HPDE6-E6E7 (cell line): ENCODE measurements at regions not wholly inside any gene's neighbourhood (a gene's known extent, or its start where the extent isn't known, plus 50 kb on each side); places are given as distances from the start of the nearest gene placed in this dataset.

Experiments
- DNase-seq: peaks from one replicate; pipeline ENCODE4 v3.0.0; 2011; ENCODE audit warnings: missing footprints; ENCODE audit errors: extremely low spot score

DNA sequence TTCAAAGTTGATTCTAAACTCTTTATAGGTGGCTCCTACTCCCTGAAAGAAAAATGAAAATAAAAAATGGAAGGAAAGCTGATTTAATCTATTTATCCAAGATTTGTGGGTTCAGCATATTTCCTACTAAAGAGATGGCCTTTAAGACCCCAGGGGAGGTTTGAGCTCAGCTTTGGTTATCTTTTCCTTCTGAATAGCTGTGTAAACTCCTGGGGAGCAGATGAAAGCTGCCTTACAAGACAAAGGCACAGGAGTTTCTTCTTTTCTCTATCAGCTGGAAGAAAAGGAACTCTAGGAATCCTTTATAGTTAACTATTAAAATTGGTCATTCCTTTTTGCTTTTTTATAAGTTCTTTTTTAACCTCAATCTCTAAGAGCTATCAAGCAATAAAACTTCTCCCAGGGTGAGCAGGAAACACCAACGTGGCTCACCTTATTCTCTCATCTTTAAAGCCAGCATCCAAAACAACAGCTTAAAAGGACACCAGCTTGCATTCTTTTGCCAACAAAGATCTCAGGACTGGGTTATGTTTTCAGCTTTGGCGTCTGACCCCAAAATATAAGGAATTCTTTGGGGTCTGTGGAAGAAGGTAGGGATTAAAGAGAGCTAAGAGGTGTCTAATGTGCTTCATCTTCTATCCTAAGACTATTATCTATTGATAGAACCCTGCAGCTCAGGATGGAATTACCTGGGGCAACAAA lies 371.7 kb upstream of the KITLG start:
- no peak for DNase-seq

DNA sequence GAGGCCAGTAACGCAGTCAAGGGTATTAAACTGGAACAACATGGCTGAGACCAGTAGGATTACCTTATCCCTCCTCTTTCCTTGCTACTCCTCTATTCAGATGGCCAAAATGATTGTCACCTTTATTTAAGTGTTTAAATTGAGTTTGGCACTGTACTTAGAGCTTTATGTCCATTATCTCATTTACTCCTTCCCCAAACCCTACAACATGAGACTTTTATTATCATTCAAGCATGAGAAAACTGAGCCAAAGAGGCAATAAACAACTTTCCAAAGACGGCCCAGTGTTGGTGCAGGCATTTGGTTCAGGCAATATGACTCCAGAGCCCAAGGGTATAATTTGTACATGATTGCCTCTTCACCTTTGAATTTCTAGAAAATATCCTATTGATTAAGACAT lies 370.9 kb upstream of the KITLG start:
- no peak for DNase-seq

DNA sequence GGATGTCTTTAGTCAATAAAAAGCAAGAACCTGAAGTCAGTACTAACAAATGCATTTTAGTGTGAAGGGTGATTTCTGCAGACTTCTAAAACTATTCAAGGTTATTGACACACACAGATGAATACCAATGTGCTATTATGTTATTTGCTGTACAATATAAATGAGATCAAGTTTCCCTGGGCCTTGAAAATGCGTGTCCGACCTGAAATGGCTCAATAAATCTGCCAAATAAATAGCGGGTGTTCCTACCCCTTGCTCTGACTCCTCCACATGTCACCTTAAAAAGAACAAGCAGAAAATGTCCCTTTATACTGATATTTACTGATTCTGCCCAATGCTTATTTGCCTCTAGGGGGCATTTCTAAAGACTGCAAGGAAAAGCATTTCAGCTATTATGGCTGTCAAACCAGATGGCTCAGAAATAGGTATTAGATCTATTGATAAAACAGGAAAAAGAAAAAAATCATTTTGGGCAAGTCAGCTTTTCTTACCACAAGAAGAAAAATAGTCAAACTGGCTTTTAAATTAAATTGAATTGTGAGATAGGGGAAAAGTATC lies 367.3 kb upstream of the KITLG start:
- DNase-seq = no peak

DNA sequence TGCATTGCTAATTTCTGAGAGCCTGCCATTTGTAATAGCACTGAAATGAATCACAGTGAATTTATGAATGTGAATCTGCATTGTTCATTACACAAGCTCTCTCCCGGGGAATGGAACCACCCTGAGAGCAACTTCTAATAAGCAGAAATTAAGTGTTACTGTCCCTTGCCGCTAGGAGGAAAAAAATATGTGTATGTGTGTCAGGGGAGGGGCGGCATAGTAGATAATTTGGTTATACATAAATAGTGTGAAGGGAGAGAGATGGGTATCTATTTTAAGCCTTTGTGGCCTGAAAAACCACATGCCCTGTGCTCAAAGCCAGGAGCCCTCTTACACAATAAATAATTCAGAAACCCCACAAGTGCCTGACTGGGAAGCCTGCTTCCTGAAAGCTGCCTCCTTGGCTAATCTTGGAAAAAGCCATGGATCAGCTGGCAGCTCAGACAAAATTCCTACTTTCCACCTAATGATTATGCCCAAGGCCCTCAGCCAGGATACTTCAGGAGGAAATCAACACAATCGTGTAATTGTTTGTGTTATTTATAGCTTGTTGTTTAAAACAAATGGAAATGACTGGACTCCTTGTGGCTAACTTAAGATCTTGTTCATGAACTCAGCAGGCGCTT lies 366.2 kb upstream of the KITLG start:
- DNase-seq = no peak

DNA sequence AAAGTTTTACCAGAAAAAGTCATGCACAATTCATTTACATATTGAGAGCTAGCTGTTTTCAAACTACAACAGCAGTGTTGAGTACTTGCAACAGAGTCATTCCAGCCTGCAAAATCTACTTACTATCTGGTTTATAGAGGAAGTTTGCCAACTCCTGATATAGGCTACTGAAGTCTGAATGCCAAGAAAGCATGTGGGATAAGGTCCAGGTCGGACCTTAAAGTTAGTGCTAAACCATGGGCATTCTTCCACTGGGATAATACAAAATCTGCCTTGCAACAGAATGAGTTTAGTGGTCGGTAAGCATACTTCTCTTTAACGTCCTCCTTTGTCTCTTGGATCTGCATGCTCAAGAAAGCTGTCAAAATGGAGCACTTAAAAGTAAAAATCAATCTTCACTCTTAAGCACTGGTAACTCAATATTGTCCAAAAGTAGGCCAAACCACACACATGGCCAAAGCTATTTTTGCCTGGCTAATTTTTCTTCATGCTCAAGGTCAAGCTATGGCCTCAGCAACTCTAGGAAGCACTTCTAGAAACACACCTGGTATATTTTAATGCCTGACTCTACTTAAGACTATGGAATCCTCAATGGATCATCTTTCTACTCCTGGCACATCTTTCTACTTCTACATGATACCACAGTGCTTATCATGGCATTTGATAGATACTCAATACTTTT lies 364.9 kb upstream of the KITLG start:
- no peak for DNase-seq

DNA sequence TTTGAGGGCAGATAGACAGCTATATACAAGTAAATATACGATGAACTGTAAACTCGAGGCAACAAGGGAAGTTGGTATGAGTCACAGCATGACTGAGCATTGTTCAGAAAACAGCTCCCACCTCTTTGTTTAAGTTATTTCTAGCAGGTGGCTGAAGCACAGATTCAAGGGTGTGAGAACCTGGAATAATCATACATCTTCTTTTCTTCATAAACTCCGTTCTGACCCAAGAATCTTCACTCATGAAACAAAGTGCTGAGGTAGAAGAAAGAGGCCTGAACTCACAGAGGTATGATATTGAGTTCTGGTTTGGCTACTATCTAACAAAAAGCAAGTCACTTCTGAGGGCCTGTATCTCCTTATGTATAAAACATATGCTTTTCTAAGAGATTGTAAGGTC lies 364.1 kb upstream of the KITLG start:
- DNase-seq = peak; percentile 39

DNA sequence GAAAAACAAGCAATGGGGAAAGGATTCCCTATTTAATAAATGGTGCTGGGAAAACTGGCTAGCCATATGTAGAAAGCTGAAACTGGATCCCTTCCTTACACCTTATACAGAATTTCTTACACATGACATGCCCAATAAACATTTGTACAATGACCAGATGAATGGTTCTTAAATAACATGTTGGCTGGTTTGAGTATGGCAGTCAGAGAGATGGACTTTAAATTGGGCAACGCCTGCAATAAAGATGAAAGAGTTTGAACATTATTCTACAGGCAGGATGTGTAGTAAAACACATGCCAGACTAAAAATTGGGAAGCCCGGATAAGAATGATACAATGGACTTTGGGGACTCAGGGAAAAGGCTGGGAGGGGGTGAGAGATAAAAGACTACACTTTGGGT lies 360.6 kb upstream of the KITLG start:
- DNase-seq = no peak

DNA sequence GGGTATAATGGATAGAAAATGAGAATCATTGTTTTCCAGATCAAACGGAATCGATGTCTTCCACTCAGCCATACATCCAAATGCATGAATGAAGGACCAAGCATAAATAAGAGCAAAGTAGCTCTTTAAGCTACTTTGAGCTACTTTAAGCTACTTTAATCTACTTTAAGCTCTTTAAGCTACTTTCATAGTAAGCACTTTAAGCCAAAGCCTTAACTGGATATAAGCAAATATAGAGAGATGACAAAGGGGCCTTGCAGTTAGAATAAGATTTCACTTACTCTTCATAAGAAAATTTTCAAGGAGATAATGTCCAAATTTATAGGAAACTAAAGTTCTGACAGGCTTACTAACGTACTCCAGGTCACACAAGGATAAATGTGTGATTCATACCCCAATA lies 355.6 kb upstream of the KITLG start:
- no peak for DNase-seq

DNA sequence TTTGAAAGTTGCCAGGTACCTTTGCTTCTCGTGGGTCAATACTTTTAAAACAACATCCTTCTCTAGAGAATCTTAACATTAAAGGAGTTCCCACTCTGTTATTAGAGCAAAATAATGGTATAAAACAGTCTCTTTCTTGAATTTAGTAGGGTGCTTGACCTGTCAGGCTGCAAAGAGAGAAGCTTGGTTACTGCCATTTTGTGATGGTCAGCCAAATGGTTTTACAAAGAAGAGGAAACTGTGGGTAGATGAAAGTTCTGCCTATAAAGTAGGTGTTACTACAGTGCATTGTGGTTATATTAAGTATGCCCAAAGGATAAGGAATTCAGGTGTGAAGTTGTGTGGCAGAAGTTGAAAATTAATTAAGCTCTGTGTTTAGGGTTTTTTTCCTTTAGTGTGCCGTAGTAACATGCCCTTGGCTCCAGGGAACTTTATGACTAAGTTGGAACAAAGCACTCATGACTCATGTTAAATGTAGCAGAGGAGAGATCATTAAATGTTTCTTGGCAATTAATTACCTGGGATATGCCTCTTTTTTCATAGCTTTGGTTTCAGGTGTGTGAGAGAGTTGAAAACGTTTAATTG lies 354.0 kb upstream of the KITLG start:
- DNase-seq = peak; percentile 58

DNA sequence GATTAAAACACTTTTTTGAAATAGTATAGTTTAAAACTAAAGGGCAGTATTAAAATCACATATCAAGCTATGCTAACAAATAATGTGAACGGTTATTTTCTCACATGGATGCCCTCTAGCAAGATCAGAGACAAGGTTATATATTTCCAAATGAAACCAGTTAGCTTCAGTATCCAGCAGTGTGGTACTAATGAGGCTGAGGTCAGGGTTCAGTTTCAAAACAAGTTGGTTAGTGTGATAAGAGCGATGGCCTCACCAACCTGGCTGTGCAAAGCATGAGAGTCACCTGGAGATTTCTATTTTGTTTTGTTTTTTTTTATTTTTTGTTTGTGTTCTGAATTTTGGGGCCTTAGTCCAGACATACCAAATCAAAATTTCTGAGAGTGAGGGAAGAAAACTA lies 352.2 kb upstream of the KITLG start:
- DNase-seq = no peak

DNA sequence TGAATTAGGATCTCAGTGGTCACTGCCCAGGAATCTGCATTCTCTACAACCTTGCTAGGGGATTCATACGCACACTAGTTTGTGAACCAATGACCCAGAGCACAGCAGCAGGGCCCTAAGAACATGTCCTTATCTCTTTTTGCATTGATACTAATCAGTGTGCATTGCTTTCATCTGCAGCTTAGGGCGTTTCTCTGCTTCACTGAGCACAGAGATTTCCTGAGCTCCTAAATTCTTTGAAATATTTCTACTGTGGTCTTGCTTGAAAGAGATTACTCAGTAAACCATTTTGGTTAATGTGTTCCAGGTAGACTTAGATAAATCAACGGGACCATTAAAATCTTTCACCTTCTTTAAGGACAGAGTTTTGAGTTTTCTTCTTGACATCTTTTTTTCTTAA lies 351.3 kb upstream of the KITLG start:
- no peak for DNase-seq

DNA sequence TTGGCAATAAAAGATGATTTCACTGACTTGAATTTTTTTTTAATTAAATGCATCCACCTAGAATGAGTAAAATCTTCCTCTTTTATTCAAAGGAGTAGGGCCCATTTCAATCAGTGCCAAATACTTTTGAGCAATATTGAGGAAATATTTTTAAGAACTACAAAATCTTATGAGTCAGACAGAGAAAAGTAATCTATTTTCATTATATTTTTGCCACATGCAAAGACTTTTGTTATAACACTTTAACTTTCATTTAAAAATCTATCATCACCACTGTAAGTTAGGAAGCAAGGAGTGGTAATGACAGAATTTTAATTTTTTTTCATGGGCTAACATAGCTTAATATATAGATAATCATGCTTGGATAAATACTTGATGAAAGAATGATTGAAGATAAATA lies 345.2 kb upstream of the KITLG start:
- DNase-seq = no peak

DNA sequence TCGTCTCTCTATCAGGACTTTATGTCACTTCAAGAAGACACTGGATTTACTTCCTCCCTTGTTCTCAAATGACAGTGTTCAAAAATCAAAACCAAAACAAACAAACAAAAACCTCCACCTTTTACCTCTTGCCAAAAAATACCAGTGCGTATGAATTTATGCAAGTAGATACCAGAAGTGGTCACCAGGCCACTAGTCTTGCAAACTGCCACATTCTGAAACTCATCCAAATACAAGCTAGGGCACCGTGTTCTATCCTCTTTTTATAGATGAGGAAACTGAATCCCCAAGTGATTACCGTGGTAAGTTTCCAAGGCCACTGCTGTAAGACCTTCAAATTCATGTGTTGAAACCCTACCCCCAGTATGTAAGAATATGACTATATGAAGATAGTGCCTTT lies 343.9 kb upstream of the KITLG start:
- no peak for DNase-seq

DNA sequence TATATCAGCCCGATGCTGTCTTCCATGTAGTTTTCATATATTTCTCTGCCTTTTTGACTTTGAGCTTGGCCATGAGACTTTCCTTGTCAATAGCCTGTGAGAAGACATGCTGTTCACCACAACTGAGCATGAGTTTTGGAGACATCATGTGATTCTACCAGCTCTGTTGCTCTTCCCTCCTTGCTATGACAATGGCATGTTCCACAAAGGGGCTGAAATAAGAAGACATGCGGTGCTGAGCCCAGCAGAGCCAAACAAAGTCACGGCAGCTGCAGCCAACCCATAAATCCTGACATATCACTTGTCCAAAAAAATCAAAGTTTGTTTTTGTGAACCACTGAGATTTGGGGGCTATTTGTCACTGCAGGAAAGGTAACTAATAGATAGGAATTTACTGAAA lies 343.4 kb upstream of the KITLG start:
- DNase-seq = no peak

DNA sequence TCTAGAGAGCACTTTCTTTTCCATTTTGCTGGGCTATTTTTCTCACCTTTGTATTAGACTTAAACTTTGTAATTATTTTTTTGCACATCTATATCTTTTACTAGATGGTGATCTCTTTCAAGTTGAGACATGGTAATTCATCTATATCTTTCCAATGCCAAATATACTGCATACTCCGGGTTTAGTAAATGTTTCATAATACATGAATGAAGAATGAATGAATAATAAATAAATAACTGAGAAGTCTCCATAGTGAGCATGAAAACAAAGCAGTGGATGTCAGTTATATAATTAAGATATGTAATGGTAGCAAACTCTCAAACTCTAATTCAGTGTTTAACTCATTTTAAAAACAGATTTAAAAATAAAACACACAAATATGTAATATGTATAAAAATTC lies 342.5 kb upstream of the KITLG start:
- DNase-seq = no peak

DNA sequence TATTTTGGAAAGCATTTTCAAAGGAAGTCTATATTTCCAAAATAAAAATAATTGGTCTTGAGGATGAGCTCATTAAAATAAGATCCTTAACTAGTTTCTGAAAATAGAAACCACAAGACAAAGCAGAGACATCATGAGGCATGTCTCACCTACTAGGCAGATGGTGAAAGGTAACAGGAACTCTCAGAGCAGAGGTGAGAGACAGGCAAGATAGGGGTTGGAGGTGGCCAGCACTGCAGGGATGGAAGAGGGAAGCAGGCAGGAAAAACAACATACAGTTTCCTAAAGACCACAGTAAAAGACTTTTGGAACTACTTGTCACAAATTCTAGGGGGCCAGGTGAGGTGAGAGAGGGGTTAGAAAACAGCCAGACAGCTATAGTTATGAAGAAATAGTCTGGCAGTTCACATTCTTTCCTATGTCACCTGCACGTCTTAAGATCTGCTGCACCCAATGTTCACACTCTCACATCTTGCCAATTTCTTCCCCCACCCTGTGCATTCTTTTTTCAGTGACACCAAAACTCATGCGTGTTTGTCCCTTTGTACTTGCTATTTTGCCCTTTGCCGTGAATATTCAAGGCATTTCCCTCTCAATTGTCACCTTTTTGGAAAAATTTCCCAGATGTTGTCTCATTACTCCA lies 341.7 kb upstream of the KITLG start:
- no peak for DNase-seq

DNA sequence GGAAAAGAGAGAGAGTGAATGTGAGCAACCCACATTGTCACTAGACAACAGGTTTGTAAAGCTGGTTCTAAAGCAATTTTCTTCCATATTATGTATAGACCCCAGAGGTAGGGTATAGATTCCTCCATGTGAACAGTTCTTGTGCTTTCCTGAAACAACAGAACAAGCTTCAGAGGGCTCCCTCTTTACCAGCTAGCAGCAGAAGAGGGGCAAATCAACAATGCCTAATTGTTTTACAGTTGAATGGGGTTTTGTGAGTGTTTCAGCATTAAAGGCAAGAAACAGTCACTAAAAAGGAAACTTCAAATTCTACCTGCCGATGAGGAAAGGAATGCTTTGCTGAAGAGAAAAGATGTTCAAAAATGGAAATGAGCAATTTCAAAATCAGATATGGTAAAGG lies 341.2 kb upstream of the KITLG start:
- DNase-seq = no peak

DNA sequence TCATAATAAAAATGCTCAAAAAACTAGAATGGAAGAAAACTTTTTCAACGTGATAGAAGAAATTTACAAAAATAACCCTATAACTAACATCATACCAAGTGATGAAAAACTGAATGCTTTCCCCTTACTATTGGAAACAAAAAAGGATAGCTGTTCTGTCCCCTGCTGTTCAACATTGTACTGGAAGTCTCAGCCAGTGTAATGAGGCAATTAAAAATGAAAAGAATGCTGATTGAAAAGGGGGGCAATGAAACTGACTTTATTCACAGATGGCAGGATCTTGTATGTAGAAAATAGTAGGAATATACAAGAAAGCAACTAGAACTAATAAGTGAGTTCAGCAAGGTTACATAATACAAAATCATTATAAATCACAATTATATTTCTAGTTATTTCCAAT lies 337.9 kb upstream of the KITLG start:
- DNase-seq = no peak

DNA sequence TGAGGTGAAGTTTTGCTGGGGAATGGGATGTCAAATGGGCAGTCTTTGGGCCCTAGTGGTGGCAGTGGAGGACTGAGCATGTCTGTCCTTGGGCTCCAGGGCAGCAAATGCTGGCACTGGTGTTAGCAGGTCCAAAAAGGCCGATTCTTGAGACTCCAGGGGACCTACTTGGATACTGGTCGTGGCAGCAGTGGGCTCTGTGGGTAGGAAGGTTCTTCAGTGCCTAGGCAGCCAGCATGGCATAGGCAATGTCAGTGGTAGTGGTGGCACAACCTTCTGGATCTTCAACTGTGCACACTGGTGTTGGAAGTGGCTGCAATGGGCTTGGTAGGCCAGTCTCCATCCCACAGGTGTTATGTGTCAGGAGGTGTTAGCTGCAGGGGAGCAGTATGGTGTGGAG lies 334.7 kb upstream of the KITLG start:
- DNase-seq = no peak

DNA sequence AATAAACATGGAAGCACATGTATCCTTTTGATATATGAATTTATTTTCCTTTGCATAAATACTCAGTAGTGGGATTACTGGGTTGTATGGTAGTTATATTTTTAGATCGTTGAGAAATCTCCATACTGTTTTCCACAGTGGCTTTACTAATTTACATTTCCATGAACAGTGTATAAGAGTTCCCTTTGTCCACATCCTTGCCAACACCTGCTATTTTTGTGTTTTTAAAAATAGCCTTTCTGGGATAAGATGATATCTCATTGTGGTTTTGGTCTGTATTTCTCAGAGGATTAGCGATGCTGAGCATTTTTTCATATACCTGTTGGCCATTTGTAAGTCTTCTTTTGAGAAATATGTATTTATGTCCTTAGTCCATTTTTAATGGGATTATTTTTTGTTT lies 329.2 kb upstream of the KITLG start:
- DNase-seq = no peak

DNA sequence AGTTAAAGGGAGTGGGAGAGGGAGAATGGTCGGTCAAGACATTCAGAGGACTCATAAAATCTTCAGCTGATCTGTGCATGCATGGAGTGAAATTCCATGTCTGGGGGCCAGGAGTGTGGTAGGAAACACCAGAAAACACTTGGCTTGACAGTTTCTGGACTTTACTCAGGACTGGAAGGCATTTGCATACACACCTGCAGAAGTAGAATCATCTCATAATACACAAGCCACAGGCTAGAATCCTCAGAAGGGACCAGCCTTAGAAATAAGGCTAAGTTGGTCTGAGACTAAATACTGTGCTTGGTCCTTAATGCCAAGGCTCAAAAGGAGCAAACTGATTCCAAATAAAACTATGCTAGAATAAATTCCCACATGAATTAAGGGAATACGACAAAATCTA lies 328.1 kb upstream of the KITLG start:
- no peak for DNase-seq

DNA sequence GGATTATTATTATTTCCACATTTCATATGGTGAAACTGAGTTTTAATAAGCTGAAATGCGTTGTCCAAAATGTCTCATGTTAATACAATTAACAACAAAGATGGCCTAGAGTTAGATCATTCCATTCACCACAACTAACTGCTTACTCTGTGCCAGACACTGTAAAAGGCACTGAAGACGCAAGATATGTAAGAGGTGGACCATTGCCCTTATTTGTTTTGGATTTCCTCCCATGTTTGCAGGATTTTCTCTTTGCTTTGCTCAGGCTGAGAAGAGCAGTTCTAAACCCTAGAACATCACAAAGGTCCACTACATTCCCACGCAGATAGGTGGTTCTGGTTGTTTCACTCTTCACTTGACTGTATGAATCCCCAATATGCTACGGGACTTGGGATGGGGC lies 324.4 kb upstream of the KITLG start:
- no peak for DNase-seq
